KOPT-K1 (cell line): ENCODE measurements at regions not wholly inside any gene's neighbourhood (a gene's known extent, or its start where the extent isn't known, plus 50 kb on each side); places are given as distances from the start of the nearest gene placed in this dataset.
"Not testable (repeated sequence)": the region's sequence is repeated elsewhere in the genome, so short reads cannot be mapped to it uniquely, and the experiment has no call there.

Source experiments
- H3K27ac ChIP-seq: fragments of 200-600 bp; sonication (generic); 2 replicates; pipeline ENCODE4 v1.5.1; 2016; ENCODE audit warnings: antibody characterized with exemption, mild to moderate bottlenecking, low read depth, low read length; ENCODE audit not compliant: poor library complexity, severe bottlenecking
- H3K36me3 ChIP-seq: fragments of 200-600 bp; sonication (generic); 2 replicates; pipeline ENCODE4 v1.5.1; 2017; ENCODE audit warnings: antibody characterized with exemption, mild to moderate bottlenecking, low read length, moderate library complexity; ENCODE audit not compliant: insufficient read depth
- H3K9me3 ChIP-seq: fragments of 200-600 bp; sonication (generic); 2 replicates; pipeline ENCODE4 v1.5.1; 2017; ENCODE audit warnings: antibody characterized with exemption, low read length, mild to moderate bottlenecking; ENCODE audit not compliant: insufficient read depth, poor library complexity, severe bottlenecking

GRCh38 chr7:76728571-76728974, 101.5 kb upstream of the POMZP3 start:
- not testable (repeated sequence) for H3K9me3 ChIP-seq, H3K36me3 ChIP-seq
- peak overlapping the region; percentile 53 for H3K27ac ChIP-seq

GRCh38 chr7:76723928-76724327, 96.8 kb upstream of the POMZP3 start:
- not testable (repeated sequence) for H3K27ac ChIP-seq, H3K36me3 ChIP-seq, H3K9me3 ChIP-seq

- not testable (repeated sequence) for H3K27ac ChIP-seq, H3K36me3 ChIP-seq
- H3K9me3 ChIP-seq, result peaks cover 13% of the 10 kb centered on the region
Observed at GRCh38 chr7:76716551-76716950, 89.5 kb upstream of the POMZP3 start.

GRCh38 chr7:76712926-76713325, 85.8 kb upstream of the POMZP3 start:
- H3K27ac ChIP-seq, H3K36me3 ChIP-seq: not testable (repeated sequence)
- peaks cover 13% of the 10 kb centered on the region for H3K9me3 ChIP-seq

- H3K9me3 ChIP-seq, H3K36me3 ChIP-seq, H3K27ac ChIP-seq: not testable (repeated sequence)
Observed at GRCh38 chr7:76711648-76712047, 84.6 kb upstream of the POMZP3 start.

GRCh38 chr7:76709703-76710102, 82.6 kb upstream of the POMZP3 start:
- H3K36me3 ChIP-seq, H3K9me3 ChIP-seq, H3K27ac ChIP-seq: not testable (repeated sequence)

GRCh38 chr7:76708446-76708845, 81.4 kb upstream of the POMZP3 start:
- not testable (repeated sequence) for H3K27ac ChIP-seq, H3K36me3 ChIP-seq, H3K9me3 ChIP-seq

GRCh38 chr7:76703815-76704214, 76.7 kb upstream of the POMZP3 start:
- not testable (repeated sequence) for H3K9me3 ChIP-seq, H3K27ac ChIP-seq, H3K36me3 ChIP-seq

GRCh38 chr7:76686277-76686676, 59.2 kb upstream of the POMZP3 start:
- H3K9me3 ChIP-seq, H3K27ac ChIP-seq, H3K36me3 ChIP-seq: not testable (repeated sequence)

GRCh38 chr7:76684737-76685136, 57.7 kb upstream of the POMZP3 start:
- H3K27ac ChIP-seq, H3K9me3 ChIP-seq: not testable (repeated sequence)

GRCh38 chr7:76683631-76684030, 56.6 kb upstream of the POMZP3 start:
- H3K36me3 ChIP-seq, H3K27ac ChIP-seq, H3K9me3 ChIP-seq: not testable (repeated sequence)

More at GRCh38 chr7:76684737-76685136, 57.7 kb upstream of the POMZP3 start:
- H3K36me3 ChIP-seq, result not testable (repeated sequence)

GRCh38 chr7:76681810-76682209, 54.7 kb upstream of the POMZP3 start:
- H3K9me3 ChIP-seq, H3K27ac ChIP-seq, H3K36me3 ChIP-seq: not testable (repeated sequence)

- not testable (repeated sequence) for H3K9me3 ChIP-seq, H3K27ac ChIP-seq, H3K36me3 ChIP-seq
Observed at GRCh38 chr7:76679174-76679573, 52.1 kb upstream of the POMZP3 start.

GRCh38 chr7:76678500-76678899, 51.4 kb upstream of the POMZP3 start:
- H3K27ac ChIP-seq, H3K9me3 ChIP-seq: not testable (repeated sequence)

GRCh38 chr7:76676890-76677289, 49.8 kb upstream of the POMZP3 start:
- H3K36me3 ChIP-seq, H3K27ac ChIP-seq, H3K9me3 ChIP-seq: not testable (repeated sequence)

More at GRCh38 chr7:76678500-76678899, 51.4 kb upstream of the POMZP3 start:
- H3K36me3 ChIP-seq, result not testable (repeated sequence)
